ENCODE measurements at regions not wholly inside any gene's neighbourhood (a gene's known extent, or its start where the extent isn't known, plus 50 kb on each side); places are given as distances from the start of the nearest gene placed in this dataset.
"Not testable (repeated sequence)": the region's sequence is repeated elsewhere in the genome, so short reads cannot be mapped to it uniquely, and the experiment has no call there.

GRCh38 chr1:101496109-101496508, 259.3 kb downstream of the S1PR1 start:
- TF ChIP-seq CTCF (IDR thresholded peaks at IDR 0.05; ENCODE audit: partially characterized antibody, unreplicated experiment): no peak
- no peak overlapping the region for H3K4me3 Mint-ChIP-seq (ENCODE audit: unreplicated experiment)
- no peak for DNase-seq
- no peak overlapping the region for H3K27ac Mint-ChIP-seq (ENCODE audit: unreplicated experiment)
- no peaks in the 10 kb centered on the region for H3K9me3 Mint-ChIP-seq (ENCODE audit: unreplicated experiment)
- no peaks in the 10 kb centered on the region for H3K4me1 Mint-ChIP-seq (ENCODE audit: low read depth, unreplicated experiment)
- H3K27me3 Mint-ChIP-seq (ENCODE audit: unreplicated experiment): no peaks in the 10 kb centered on the region
- H3K36me3 Mint-ChIP-seq (ENCODE audit: unreplicated experiment): no peaks in the 10 kb centered on the region

GRCh38 chr1:101497881-101498559, 261.2 kb downstream of the S1PR1 start:
- no peaks in the 10 kb centered on the region for H3K36me3 Mint-ChIP-seq (ENCODE audit: unreplicated experiment)
- H3K4me1 Mint-ChIP-seq (ENCODE audit: low read depth, unreplicated experiment): no peaks in the 10 kb centered on the region
- no peak overlapping the region for H3K4me3 Mint-ChIP-seq (ENCODE audit: unreplicated experiment)
- no peak overlapping the region for H3K27ac Mint-ChIP-seq (ENCODE audit: unreplicated experiment)
- no peak for TF ChIP-seq CTCF (IDR thresholded peaks at IDR 0.05; ENCODE audit: partially characterized antibody, unreplicated experiment)
- no peak for DNase-seq
- H3K27me3 Mint-ChIP-seq (ENCODE audit: unreplicated experiment): no peaks in the 10 kb centered on the region
- no peaks in the 10 kb centered on the region for H3K9me3 Mint-ChIP-seq (ENCODE audit: unreplicated experiment)

- not testable (repeated sequence) for H3K27ac Mint-ChIP-seq (ENCODE audit: unreplicated experiment); H3K9me3 Mint-ChIP-seq (ENCODE audit: unreplicated experiment)
These were observed 267.3 kb downstream of the S1PR1 start for GRCh38 chr1:101504106-101504505.

GRCh38 chr1:101505240-101505639, 268.4 kb downstream of the S1PR1 start:
- not testable (repeated sequence) for H3K4me1 Mint-ChIP-seq (ENCODE audit: low read depth, unreplicated experiment); H3K4me3 Mint-ChIP-seq (ENCODE audit: unreplicated experiment); H3K27ac Mint-ChIP-seq (ENCODE audit: unreplicated experiment); H3K36me3 Mint-ChIP-seq (ENCODE audit: unreplicated experiment); DNase-seq; H3K27me3 Mint-ChIP-seq (ENCODE audit: unreplicated experiment); H3K9me3 Mint-ChIP-seq (ENCODE audit: unreplicated experiment)

More at GRCh38 chr1:101504106-101504505, 267.3 kb downstream of the S1PR1 start:
- H3K4me3 Mint-ChIP-seq (ENCODE audit: unreplicated experiment); H3K4me1 Mint-ChIP-seq (ENCODE audit: low read depth, unreplicated experiment); H3K27me3 Mint-ChIP-seq (ENCODE audit: unreplicated experiment); H3K36me3 Mint-ChIP-seq (ENCODE audit: unreplicated experiment); DNase-seq: not testable (repeated sequence)

GRCh38 chr1:101506541-101507164, 269.8 kb downstream of the S1PR1 start:
- peaks cover 1% of the 10 kb centered on the region for H3K27me3 Mint-ChIP-seq (ENCODE audit: unreplicated experiment)
- H3K27ac Mint-ChIP-seq (ENCODE audit: unreplicated experiment): no peak overlapping the region
- peak; percentile 18 for DNase-seq
- no peaks in the 10 kb centered on the region for H3K9me3 Mint-ChIP-seq (ENCODE audit: unreplicated experiment)
- peaks cover 2% of the 10 kb centered on the region for H3K4me1 Mint-ChIP-seq (ENCODE audit: low read depth, unreplicated experiment)
- TF ChIP-seq CTCF (IDR thresholded peaks at IDR 0.05; ENCODE audit: partially characterized antibody, unreplicated experiment): peak; percentile 81
- H3K4me3 Mint-ChIP-seq (ENCODE audit: unreplicated experiment): no peak overlapping the region
- H3K36me3 Mint-ChIP-seq (ENCODE audit: unreplicated experiment): no peaks in the 10 kb centered on the region

GRCh38 chr1:101507547-101507971, 270.7 kb downstream of the S1PR1 start:
- no peaks in the 10 kb centered on the region for H3K9me3 Mint-ChIP-seq (ENCODE audit: unreplicated experiment)
- H3K4me3 Mint-ChIP-seq (ENCODE audit: unreplicated experiment): no peak overlapping the region
- DNase-seq: no peak
- peaks cover 2% of the 10 kb centered on the region for H3K4me1 Mint-ChIP-seq (ENCODE audit: low read depth, unreplicated experiment)
- peaks cover 1% of the 10 kb centered on the region for H3K27me3 Mint-ChIP-seq (ENCODE audit: unreplicated experiment)
- no peak for TF ChIP-seq CTCF (IDR thresholded peaks at IDR 0.05; ENCODE audit: partially characterized antibody, unreplicated experiment)
- H3K36me3 Mint-ChIP-seq (ENCODE audit: unreplicated experiment): no peaks in the 10 kb centered on the region
- no peak overlapping the region for H3K27ac Mint-ChIP-seq (ENCODE audit: unreplicated experiment)

All from glutamatergic neuron (in vitro differentiated cells).